NCI-H2171 treated with DMSO at 0.1 percent for 48 hours (cell line): ENCODE measurements at regions not wholly inside any gene's neighbourhood (a gene's known extent, or its start where the extent isn't known, plus 50 kb on each side); places are given as distances from the start of the nearest gene placed in this dataset.

Source experiments
- DNase-seq: peaks from one replicate; lab custom pipeline; 2025; lab: John Stamatoyannopoulos, UW

GRCh38 chr5:168219515-168220410 lies 71.7 kb upstream of the WWC1 start:
- DNase-seq, result peak; percentile 56

DNA sequence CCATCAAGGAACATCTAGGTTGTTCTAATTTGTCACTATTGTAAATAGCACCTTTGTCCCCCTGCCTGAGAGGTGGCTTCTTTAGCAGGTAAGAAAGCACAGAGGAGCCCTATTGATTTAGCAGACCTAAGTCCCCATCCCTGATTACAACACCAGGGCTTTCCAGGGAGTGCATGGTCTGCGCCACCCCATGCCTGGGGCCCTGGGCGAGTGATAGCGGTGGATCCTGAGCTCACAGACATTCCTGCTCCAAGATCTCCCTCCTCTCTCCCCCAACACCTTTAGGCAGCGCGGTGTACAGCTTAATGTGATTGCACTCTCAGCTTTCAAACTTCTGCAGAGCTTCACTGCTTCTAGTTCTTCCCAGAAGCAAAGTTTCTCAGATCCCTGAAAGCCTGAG lies 67.4 kb upstream of the WWC1 start:
- DNase-seq, result no peak

DNA sequence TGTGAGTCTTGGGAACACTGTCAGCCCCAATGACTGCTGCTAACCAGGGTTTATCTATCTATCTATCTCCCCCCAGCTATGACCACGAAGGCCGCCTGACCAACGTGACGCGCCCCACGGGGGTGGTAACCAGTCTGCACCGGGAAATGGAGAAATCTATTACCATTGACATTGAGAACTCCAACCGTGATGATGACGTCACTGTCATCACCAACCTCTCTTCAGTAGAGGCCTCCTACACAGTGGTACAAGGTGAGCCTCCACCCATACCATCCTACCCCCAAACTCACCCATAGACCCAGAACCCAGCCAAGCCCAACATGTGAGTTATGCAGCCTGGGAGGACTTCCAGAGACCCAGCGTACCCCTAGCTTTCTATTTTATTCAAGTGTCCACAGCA lies 65.4 kb upstream of the WWC1 start:
- DNase-seq, result no peak

DNA sequence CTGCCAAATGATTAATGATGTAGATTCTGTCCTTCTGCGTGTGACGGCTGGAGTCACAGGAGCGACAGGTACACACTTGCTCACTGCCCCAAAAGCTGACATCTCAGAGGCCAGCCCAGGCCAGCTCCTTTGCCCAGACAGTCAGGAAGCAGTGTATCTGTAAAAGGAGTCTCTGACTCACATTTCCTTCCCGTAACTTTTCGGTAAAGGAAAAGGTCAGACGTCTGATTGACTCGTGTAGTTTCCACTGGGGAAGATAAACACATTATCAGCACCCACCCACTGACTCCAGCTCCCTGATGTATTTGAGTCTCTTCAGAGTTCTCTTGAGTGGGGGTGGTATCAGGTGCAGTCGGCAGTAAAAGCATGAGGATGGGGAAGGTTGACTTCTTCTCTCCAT lies 64.4 kb upstream of the WWC1 start:
- no peak for DNase-seq

DNA sequence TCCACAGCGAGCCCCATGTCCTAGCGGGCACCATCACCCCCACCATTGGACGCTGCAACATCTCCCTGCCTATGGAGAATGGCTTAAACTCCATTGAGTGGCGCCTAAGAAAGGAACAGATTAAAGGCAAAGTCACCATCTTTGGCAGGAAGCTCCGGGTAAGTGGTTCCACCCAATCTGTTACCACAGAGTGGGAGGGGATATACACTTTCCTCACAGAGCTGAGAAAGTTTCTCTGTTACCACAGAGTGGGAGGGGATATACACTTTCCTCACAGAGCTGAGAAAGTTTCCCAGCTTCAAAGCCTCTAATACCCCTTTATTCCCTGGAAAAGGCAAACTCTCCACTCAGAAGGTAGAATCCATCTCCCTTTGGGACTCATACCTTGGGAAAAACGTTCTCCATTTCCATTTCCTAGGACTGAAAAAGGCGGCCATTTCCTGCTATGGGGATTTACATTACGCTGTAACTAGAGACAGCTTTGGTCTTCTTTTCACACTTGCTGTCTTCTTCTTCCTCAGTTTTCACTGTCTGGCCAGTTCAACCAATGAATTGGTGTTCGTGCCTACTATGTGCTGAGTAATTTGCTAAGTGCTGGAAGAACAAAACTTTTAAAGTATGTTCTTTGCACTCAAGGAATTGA lies 63.4 kb upstream of the WWC1 start:
- no peak for DNase-seq

GRCh38 chr5:168228668-168229067 lies 62.8 kb upstream of the WWC1 start:
- DNase-seq, result no peak

- DNase-seq, result no peak
These were observed 57.3 kb upstream of the WWC1 start for GRCh38 chr5:168234133-168234532.

DNA sequence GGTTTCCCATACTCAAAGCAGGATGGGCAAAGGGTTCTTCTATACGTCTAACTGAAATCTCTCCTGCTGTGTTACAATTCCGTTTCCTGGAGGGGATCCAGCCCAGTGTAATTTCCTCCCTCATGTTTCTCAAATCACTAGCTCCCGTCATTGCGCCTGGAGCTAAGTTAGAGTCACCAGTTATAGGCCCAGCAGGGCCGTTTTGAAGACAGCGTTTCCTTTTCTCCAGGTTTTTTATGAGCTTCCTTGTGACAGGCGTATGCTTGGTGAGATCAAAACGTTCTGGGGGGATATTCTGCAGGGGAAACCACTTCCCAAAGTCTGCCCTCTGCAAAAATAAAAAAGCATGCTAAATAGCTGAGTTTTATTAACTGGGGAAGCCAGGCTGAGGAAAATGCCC lies 53.0 kb upstream of the WWC1 start:
- no peak for DNase-seq

DNA sequence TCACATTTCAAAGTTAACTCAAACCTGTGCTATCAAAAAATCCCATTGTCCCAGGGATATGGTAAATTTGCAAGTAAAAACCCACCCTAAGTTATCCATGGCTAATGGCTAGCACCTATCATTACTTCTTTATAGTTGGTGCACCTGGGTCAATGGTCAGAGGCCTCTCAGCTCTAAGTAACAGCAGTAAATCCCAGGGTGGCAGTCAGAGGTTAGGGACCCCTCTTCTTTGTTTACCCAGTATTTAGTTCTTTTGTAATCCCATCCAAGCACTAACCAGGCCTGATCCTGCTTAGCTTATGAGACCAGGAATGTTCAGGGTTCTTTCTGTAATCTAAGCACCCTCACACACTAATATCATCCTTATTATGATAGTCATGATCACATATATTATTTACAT lies 52.1 kb upstream of the WWC1 start:
- DNase-seq, result no peak
